HAP-1 (cell line): ENCODE measurements at regions not wholly inside any gene's neighbourhood (a gene's known extent, or its start where the extent isn't known, plus 50 kb on each side); places are given as distances from the start of the nearest gene placed in this dataset.
"Not testable (repeated sequence)": the region's sequence is repeated elsewhere in the genome, so short reads cannot be mapped to it uniquely, and the experiment has no call there.

Source experiments
- DNase-seq, 2 experiments: peaks; one replicate each; pipeline ENCODE4 v3.0.0-alpha.2; 2016 to 2020; ENCODE audit warnings: low spot score in 2 of 2
- H3K27me3 ChIP-seq: fragments of 250-450 bp; sonication (Bioruptor Pico); 2 replicates; pipeline ENCODE4 v1.5.1; 2020; ENCODE audit warnings: low read depth, mild to moderate bottlenecking, moderate library complexity
- H3K36me3 ChIP-seq: fragments of 250-450 bp; sonication (Bioruptor Pico); replicated peaks from 2 replicates; pipeline ENCODE4 v1.5.1; 2020; ENCODE audit warnings: mild to moderate bottlenecking
- H3K4me1 ChIP-seq: fragments of 250-450 bp; sonication (Bioruptor Pico); 2 replicates; pipeline ENCODE4 v1.5.1; 2020; ENCODE audit warnings: mild to moderate bottlenecking
- H3K4me3 ChIP-seq: fragments of 250-450 bp; sonication (Bioruptor Pico); 2 replicates; pipeline ENCODE4 v1.5.1; 2020; ENCODE audit warnings: mild to moderate bottlenecking, moderate library complexity
- H3K9me3 ChIP-seq: fragments of 250-450 bp; sonication (Bioruptor Pico); 2 replicates; pipeline ENCODE4 v1.5.1; 2020; ENCODE audit warnings: mild to moderate bottlenecking, moderate library complexity
- in situ Hi-C: fragments of 300-500 bp; cut with MboI; formaldehyde crosslinking; loops from 3 replicates; pipeline ENCODE4 v1.14.3; 2020; ENCODE audit warnings: low sequenced_read_pairs, inconsistent platforms, mixed read lengths

DNA sequence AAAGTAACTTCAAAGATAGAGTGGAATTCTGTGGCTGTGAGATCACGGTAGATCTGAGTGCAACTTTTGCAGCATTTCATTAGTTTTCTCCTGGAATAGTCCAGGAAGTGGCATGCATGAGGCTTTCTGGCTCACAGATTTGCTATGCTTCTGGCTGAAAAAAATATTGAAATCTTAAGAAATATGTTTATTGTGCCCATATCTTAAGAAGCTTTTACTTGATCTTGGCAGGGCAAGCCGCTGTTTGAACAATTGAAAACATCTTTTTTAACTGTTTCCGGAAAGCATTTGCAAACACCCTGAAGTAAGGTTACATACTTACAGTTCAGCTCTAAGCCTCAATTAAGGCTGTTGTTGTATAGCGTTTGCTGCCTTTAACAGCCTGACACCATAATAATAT, 135.7 kb upstream of the GDNF start:
- Histone ChIP-seq H3K4me3 (no peak overlapping the region), H3K36me3 (no peaks in the 10 kb centered on the region), H3K27me3 (no peaks in the 10 kb centered on the region), H3K4me1 (no peaks in the 10 kb centered on the region), H3K9me3 (no peaks in the 10 kb centered on the region)
- DNase-seq: no peak
- in situ Hi-C loops: no loop called here

DNA sequence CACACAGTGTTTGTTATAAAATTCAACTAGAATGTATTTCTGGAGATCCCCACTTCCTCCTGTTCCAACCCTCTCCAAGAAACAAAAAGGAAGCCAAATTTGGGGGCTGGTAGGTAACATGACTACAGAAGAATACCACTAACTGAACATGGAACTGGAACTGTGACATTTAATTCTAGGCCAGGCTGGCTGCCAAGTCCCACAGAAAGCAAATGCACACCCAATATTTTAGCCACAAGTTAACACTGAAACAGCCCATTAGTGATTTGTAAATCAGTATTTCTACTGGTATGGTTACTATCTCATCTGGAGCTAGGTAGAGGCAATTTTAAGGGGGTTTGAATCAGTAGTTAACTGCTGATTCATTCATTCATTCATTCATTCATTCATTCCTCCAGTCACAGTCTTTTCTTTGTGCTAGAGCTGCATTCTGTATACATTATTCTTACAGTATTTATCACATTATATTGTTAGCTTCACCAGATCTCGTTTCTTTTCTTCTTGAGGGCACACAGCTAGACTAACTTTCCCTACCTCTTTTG, 131.7 kb upstream of the GDNF start:
- no peak for DNase-seq
- Histone ChIP-seq H3K4me1 (no peaks in the 10 kb centered on the region), H3K4me3 (no peak overlapping the region), H3K9me3 (no peaks in the 10 kb centered on the region), H3K27me3 (no peaks in the 10 kb centered on the region), H3K36me3 (no peaks in the 10 kb centered on the region)
- in situ Hi-C loops: no loop called here

DNA sequence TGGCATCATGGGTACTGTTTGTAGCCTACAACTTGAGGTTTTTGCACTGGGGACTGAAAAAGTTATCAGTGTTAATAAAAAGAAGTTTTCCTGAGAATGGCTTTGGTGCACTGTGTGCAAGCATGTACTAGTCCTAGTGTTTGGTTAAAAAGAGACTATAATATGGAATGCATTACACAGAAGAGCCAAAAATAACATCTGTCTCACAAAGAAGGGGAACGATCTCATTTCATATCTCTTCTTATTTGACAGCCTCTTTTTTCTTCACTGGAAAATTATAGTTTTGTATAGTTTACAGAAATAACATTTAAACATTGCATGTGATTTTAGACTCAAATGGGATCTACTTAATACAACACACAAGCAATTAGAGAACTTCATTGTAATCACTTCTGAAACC, 127.0 kb upstream of the GDNF start:
- Histone ChIP-seq H3K36me3 (no peaks in the 10 kb centered on the region), H3K9me3 (no peaks in the 10 kb centered on the region)
- in situ Hi-C loops: no loop called here

DNA sequence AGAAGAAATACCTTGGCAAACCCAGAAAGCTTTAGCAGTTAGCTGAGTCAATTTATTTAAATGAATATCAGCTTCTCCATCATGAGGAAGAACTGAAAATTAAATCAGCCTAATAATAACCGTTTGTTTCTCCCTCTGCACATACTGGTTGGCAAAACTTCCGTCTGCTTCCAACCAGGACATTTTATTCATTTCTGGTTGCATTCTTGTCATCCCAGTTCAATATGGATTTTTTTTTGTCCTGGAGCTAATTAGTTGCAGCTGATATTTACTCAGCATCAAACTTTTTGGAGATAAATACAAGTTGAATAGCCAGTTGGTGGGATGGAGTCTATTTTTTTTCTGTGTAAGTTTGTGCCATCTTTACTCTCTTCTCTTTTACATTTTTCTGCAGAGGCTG, 126.5 kb upstream of the GDNF start:
- in situ Hi-C loops: no loop called here
- H3K27me3 ChIP-seq: no peaks in the 10 kb centered on the region
- no peak overlapping the region for H3K4me3 ChIP-seq
- H3K4me1 ChIP-seq: no peaks in the 10 kb centered on the region
- no peaks in the 10 kb centered on the region for H3K9me3 ChIP-seq
- DNase-seq: no peak
- H3K36me3 ChIP-seq: no peaks in the 10 kb centered on the region

More for the DNA sequence above, 127.0 kb upstream of the GDNF start:
- DNase-seq: no peak
- H3K27me3 ChIP-seq: no peaks in the 10 kb centered on the region
- H3K4me1 ChIP-seq: no peaks in the 10 kb centered on the region
- H3K4me3 ChIP-seq: no peak overlapping the region

DNA sequence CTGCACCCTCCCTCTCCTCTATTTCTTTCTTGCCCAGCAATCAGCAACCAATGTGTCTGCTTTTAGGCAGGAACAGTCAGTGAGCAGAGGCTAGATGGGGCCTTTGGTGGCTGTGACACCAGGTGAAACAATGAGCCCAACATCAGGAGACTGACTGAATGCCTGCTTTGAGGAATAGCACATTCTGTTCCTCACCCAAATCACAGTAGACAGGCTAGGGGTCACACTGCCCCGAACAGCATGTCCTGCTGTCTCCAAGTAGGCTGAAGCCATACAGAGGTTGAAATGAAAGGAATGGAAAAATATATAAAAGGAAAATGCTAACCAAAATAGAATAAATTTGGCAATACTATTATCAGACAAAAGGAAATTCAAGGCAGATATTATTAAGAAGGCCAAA, 122.5 kb upstream of the GDNF start:
- in situ Hi-C loops: no loop called here
- DNase-seq: no peak
- Histone ChIP-seq H3K9me3 (no peaks in the 10 kb centered on the region), H3K36me3 (no peaks in the 10 kb centered on the region), H3K4me1 (no peaks in the 10 kb centered on the region), H3K27me3 (no peaks in the 10 kb centered on the region), H3K4me3 (no peak overlapping the region)

DNA sequence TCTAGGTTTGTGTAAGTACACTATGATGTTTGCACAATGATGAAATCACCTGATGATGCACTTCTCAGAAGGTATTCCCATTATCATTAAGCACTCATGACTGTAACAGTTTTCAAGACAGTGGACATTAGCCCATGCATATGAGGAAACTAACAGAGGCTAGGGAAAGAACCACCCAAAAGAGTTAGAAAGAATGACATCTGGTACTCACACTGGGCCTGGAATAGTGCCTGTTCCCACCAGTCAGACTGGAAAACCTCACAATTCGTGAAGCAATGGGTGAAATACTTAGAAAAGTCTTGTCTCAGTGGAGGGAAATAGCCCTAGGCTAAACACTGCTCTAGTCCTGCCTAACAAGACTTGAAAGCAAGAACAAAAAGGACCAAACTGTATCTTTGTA, 117.4 kb upstream of the GDNF start:
- DNase-seq: no peak
- H3K27me3 ChIP-seq: no peaks in the 10 kb centered on the region
- no peaks in the 10 kb centered on the region for H3K4me1 ChIP-seq
- no peaks in the 10 kb centered on the region for H3K36me3 ChIP-seq
- H3K4me3 ChIP-seq: no peak overlapping the region
- in situ Hi-C loops: no loop called here
- no peaks in the 10 kb centered on the region for H3K9me3 ChIP-seq

DNA sequence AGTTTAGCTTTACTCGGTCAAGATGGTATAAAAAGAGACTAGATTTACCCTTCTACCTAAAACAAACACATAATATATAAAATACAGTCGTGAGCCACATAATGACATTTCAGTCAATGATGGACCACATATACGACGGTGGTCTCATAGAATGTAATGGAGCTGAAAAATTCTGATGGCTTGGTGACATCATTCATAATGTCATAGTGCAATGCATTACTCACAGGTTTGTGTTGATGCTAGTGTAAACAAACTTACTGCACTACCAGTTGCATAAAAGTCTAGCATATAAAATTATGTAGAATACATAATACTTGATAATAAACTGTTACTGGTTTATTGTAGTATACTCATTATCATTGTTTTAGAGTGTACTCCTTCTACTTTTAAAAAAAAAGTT, 115.9 kb upstream of the GDNF start:
- Histone ChIP-seq H3K4me1 (no peaks in the 10 kb centered on the region), H3K4me3 (no peak overlapping the region), H3K9me3 (no peaks in the 10 kb centered on the region), H3K27me3 (no peaks in the 10 kb centered on the region), H3K36me3 (no peaks in the 10 kb centered on the region)
- DNase-seq: no peak
- in situ Hi-C loops: no loop called here

DNA sequence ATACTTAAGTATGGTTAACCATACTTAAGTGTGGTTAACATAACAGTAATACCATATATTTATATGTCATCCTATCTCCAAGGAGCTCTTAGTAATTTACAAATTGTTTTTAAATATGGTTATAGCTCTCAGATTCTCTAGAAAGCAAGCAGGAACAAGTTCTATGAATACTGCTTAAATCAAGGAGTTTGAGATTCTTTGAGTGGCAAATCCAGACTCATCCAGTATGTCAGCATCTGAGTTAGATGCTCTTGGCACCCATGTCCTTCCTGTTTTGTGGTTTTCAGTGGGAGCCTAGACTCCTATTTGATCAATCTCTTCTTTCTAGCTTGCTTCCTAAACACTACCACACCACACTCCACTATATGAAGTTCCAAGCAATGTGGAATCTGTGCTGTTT, 114.7 kb upstream of the GDNF start:
- Histone ChIP-seq H3K36me3 (no peaks in the 10 kb centered on the region), H3K9me3 (no peaks in the 10 kb centered on the region), H3K4me3 (no peak overlapping the region), H3K4me1 (no peaks in the 10 kb centered on the region), H3K27me3 (no peaks in the 10 kb centered on the region)
- in situ Hi-C loops: no loop called here
- no peak for DNase-seq

DNA sequence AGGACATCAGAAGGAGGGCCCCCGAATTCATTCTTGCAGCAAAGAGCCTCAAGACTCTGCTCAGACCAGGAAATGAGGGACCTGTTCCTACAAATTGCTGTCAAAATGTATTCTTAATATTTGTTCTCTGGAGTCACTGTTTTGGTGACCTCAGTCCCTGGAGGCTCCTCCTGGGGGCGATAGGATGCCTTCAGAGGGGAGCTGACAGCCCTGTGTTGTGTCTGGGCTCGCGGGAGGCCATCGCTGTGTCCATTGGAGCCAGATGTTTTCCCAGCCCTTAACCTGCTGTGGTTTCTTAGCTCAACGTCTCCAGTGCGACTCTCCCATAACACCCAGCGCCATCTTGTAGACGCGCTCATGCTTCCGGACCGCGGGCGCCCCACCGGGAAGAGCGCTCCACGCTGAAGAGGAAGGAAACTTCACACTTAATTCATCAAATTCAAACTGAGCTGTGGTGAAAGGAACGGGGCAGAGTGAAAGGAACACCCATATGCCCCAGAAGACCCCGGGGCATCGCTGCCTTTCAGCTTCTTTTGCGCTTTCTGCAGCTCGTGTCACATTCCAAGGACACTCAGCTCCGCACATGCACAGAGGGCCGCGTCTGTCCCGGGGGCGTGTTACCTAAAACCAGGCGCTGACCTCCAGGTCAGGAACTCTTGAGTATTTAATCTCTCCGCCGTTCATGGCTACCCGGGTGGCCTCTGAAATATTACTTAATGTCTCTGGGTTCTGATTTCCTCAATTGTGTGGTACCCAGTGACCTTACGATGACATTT, 112.3 kb upstream of the GDNF start:
- no peaks in the 10 kb centered on the region for H3K36me3 ChIP-seq
- no peaks in the 10 kb centered on the region for H3K4me1 ChIP-seq
- H3K9me3 ChIP-seq: no peaks in the 10 kb centered on the region
- H3K27me3 ChIP-seq: no peaks in the 10 kb centered on the region
- no peak overlapping the region for H3K4me3 ChIP-seq
- DNase-seq: no peak
- in situ Hi-C loops: no loop called here

DNA sequence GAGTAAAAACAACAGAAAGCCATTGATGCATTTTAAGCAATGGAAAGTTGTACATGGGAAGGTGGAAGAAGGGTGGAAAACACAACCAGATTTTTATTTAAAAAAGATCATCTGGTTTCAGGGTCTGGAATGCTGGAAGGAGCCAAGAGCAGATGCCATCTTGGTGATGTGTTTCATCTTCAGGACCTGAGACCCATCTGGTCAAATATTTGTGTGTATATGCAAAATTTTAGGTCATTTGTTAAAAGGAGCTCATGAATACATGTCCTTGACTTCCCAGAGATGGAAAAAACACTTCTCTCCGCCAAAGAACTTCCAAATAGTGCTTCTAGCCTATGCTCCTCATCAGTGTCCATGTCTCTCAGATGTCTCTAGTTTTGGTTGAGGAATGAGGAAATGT, 110.6 kb upstream of the GDNF start:
- Histone ChIP-seq H3K4me1 (no peaks in the 10 kb centered on the region), H3K9me3 (no peaks in the 10 kb centered on the region), H3K27me3 (no peaks in the 10 kb centered on the region), H3K4me3 (no peak overlapping the region), H3K36me3 (no peaks in the 10 kb centered on the region)
- in situ Hi-C loops: no loop called here
- DNase-seq: no peak

DNA sequence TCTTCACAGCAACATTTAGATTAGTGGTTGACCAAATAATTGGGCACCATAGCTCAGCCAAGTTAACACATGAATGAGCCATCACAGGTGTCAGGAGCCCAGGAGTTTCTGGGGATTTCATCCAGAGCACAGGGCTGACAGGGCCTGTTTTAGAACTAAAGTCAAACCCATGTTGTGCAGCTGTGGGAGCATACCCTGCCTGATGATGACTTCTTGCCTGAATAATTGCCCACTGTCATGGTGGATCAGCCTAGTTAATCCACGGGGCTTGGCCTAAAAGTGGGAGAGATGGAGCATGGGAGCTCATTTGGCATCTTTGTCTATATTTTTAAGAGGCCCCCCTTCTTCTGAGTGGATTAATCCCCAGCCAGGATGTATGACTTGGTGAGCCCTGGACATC, 105.6 kb upstream of the GDNF start:
- no peak for DNase-seq

DNA sequence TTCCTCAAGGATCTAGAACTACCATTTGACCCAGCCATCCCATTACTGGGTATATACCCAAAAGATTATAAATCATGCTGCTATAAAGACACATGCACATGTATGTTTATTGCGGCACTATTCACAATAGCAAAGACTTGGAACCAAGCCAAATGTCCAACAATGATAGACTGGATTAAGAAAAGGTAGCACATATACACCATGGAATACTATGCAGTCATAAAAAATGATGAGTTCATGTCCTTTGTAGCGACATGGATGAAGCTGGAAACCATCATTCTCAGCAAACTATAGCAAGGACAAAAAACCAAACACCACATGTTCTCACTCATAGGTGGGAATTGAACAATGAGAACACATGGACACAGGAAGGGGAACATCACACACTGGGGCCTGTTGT, 103.3 kb upstream of the GDNF start:
- H3K9me3 ChIP-seq, H3K27me3 ChIP-seq, H3K36me3 ChIP-seq, DNase-seq, H3K4me3 ChIP-seq, in situ Hi-C loops, H3K4me1 ChIP-seq: not testable (repeated sequence)

More for the DNA sequence above, 105.6 kb upstream of the GDNF start:
- in situ Hi-C loops: no loop called here
- Histone ChIP-seq H3K4me1 (no peaks in the 10 kb centered on the region), H3K36me3 (no peaks in the 10 kb centered on the region), H3K9me3 (no peaks in the 10 kb centered on the region), H3K27me3 (no peaks in the 10 kb centered on the region), H3K4me3 (no peak overlapping the region)

DNA sequence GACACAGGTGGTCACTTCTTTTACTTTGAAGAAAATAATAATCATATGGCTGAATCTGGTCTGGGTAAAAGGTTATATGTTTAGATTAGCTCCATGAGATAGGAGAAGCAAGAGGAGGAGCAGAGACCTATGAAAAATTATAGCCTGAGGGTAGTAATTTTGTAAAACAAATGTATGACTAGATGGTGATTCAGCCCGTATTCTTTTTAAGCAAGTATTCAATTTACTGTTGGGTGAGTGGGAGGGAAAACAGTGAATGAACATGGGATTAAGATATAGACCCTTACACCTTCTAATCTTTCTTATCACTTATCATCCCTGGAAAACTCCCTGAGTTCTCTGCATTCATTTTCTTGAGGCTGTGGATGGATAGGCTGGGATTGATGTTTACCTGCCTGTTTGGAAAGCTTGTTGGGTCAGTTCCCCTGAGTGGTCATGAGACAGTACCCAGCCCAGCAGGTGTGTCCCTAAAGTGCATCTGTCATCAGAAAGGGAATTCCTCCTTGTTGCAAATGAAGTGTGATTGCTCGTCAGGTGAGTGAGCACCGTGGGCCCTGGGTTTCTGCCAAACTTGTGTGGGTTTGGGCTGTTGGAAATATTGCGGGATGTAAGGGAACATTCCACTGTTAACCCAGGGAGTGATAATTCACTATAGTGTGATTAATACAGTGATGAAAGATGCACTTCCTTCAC, 101.2 kb upstream of the GDNF start:
- Histone ChIP-seq H3K36me3 (no peaks in the 10 kb centered on the region), H3K27me3 (no peaks in the 10 kb centered on the region), H3K4me3 (no peak overlapping the region), H3K9me3 (no peaks in the 10 kb centered on the region), H3K4me1 (no peaks in the 10 kb centered on the region)
- no peak for DNase-seq
- in situ Hi-C loops: no loop called here

DNA sequence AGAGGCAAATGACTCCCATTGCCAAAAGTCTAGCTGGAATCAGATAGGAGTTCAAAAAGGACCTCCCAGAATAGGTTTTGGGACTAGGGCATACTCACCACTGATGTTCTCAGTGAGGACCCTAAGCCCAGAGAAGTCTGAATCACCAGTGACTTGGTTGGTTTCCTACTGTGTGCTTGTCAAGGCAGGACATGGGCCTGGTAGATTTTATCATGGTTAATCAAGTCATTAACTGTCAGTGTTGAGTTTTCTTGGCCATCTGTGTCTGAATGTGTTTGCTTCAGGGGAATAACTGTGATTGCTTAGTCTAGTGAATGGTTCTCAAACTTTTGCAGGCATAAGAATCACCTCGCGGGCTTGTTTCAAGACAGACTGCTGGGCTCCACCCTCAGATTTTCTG, 99.0 kb upstream of the GDNF start:
- Histone ChIP-seq H3K4me1 (no peaks in the 10 kb centered on the region), H3K4me3 (no peak overlapping the region), H3K9me3 (no peaks in the 10 kb centered on the region), H3K36me3 (no peaks in the 10 kb centered on the region), H3K27me3 (peaks cover 2% of the 10 kb centered on the region; the same call in 1 of the 2 replicates)
- no peak for DNase-seq
- in situ Hi-C loops: no loop called here
